ENCODE measurements at regions not wholly inside any gene's neighbourhood (a gene's known extent, or its start where the extent isn't known, plus 50 kb on each side); places are given as distances from the start of the nearest gene placed in this dataset.
"Not testable (repeated sequence)": the region's sequence is repeated elsewhere in the genome, so short reads cannot be mapped to it uniquely, and the experiment has no call there.

DNA sequence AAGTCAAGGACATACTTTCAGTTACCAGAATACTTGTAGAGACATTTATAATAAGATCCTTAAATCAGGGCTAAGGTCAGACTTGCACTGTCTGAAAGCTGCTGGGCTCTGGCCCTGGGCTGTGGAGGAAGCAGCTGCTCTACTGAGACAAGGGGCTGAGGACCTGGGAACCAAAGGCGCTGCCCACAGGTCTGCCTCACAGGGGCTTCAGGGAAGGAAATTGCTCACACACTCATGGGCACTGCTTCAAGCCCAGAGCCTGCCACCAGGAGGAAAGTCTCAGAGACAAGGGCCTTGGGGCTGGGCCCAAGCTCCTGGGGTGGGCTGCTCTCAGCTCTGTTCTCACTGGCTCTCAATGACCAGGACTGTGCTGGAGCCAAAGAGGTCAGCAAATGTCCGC, 614.1 kb downstream of the RPIA start:
- TF ChIP-seq, protein P1, sequence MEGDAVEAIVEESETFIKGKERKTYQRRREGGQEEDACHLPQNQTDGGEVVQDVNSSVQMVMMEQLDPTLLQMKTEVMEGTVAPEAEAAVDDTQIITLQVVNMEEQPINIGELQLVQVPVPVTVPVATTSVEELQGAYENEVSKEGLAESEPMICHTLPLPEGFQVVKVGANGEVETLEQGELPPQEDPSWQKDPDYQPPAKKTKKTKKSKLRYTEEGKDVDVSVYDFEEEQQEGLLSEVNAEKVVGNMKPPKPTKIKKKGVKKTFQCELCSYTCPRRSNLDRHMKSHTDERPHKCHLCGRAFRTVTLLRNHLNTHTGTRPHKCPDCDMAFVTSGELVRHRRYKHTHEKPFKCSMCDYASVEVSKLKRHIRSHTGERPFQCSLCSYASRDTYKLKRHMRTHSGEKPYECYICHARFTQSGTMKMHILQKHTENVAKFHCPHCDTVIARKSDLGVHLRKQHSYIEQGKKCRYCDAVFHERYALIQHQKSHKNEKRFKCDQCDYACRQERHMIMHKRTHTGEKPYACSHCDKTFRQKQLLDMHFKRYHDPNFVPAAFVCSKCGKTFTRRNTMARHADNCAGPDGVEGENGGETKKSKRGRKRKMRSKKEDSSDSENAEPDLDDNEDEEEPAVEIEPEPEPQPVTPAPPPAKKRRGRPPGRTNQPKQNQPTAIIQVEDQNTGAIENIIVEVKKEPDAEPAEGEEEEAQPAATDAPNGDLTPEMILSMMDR (IDR thresholded peaks at IDR 0.05; ENCODE audit: insufficient read depth, low read length) = not testable (repeated sequence)
- not testable (repeated sequence) for TF ChIP-seq POLR2AphosphoS5 (IDR thresholded peaks at IDR 0.05; ENCODE audit: low read depth); SPI1 (IDR thresholded peaks at IDR 0.05; ENCODE audit: borderline replicate concordance, low read depth)

All from HL-60 (cell line).